ENCODE measurements at regions not wholly inside any gene's neighbourhood (a gene's known extent, or its start where the extent isn't known, plus 50 kb on each side); places are given as distances from the start of the nearest gene placed in this dataset.
"Not testable (repeated sequence)": the region's sequence is repeated elsewhere in the genome, so short reads cannot be mapped to it uniquely, and the experiment has no call there.

GRCh38 chr2:102892698-102893310 lies 131.0 kb downstream of the TMEM182 start:
- in situ Hi-C loops (cut with HindIII; ENCODE audit: low sequenced_read_pairs), result no loop called here
- TF ChIP-seq, protein P1, sequence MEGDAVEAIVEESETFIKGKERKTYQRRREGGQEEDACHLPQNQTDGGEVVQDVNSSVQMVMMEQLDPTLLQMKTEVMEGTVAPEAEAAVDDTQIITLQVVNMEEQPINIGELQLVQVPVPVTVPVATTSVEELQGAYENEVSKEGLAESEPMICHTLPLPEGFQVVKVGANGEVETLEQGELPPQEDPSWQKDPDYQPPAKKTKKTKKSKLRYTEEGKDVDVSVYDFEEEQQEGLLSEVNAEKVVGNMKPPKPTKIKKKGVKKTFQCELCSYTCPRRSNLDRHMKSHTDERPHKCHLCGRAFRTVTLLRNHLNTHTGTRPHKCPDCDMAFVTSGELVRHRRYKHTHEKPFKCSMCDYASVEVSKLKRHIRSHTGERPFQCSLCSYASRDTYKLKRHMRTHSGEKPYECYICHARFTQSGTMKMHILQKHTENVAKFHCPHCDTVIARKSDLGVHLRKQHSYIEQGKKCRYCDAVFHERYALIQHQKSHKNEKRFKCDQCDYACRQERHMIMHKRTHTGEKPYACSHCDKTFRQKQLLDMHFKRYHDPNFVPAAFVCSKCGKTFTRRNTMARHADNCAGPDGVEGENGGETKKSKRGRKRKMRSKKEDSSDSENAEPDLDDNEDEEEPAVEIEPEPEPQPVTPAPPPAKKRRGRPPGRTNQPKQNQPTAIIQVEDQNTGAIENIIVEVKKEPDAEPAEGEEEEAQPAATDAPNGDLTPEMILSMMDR (IDR thresholded peaks at IDR 0.05; ENCODE audit: low read depth, low read length, missing control alignments), result no peak
- no peak for DNase-seq (ENCODE audit: low read depth)
- no peak overlapping the region for H3K4me3 ChIP-seq (ENCODE audit: low read depth, low read length)

GRCh38 chr2:102893870-102894269 lies 132.0 kb downstream of the TMEM182 start:
- DNase-seq (ENCODE audit: low read depth), result no peak
- H3K4me3 ChIP-seq (ENCODE audit: low read depth, low read length), result no peak overlapping the region
- TF ChIP-seq, protein P1 (IDR thresholded peaks at IDR 0.05; ENCODE audit: low read depth, low read length, missing control alignments), result no peak
- in situ Hi-C loops (cut with HindIII; ENCODE audit: low sequenced_read_pairs), result no loop called here

DNA sequence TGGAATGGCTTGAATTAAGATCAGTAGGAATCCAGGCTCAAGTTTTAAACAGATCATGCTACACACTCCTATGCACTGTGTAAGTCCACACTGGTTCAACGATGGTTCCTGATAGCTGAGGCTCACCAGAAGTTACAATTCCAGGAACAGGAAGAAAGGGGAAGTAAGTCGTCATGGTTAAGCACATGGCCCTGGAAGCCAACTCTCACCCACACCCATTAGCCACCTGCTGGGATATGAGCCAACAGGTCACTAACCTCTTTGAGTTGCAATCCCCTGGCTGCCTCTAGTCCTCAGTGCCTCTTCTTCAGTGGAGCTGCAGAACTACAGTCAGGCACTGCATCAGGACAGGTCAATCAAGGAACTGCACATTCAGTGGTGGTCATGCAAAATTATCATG lies 133.5 kb downstream of the TMEM182 start:
- H3K4me3 ChIP-seq (ENCODE audit: low read depth, low read length), result no peak overlapping the region
- in situ Hi-C loops (cut with HindIII; ENCODE audit: low sequenced_read_pairs), result no loop called here
- TF ChIP-seq, protein P1 (IDR thresholded peaks at IDR 0.05; ENCODE audit: low read depth, low read length, missing control alignments), result no peak
- no peak for DNase-seq (ENCODE audit: low read depth)

GRCh38 chr2:102909240-102909639 lies 147.4 kb downstream of the TMEM182 start:
- DNase-seq (ENCODE audit: low read depth); H3K4me3 ChIP-seq (ENCODE audit: low read depth, low read length); in situ Hi-C loops (cut with HindIII; ENCODE audit: low sequenced_read_pairs): not testable (repeated sequence)

GRCh38 chr2:102910724-102911123 lies 148.9 kb downstream of the TMEM182 start:
- no peak for DNase-seq (ENCODE audit: low read depth)
- in situ Hi-C loops (cut with HindIII; ENCODE audit: low sequenced_read_pairs), result no loop called here
- TF ChIP-seq, protein P1 (IDR thresholded peaks at IDR 0.05; ENCODE audit: low read depth, low read length, missing control alignments), result no peak
- no peak overlapping the region for H3K4me3 ChIP-seq (ENCODE audit: low read depth, low read length)

DNA sequence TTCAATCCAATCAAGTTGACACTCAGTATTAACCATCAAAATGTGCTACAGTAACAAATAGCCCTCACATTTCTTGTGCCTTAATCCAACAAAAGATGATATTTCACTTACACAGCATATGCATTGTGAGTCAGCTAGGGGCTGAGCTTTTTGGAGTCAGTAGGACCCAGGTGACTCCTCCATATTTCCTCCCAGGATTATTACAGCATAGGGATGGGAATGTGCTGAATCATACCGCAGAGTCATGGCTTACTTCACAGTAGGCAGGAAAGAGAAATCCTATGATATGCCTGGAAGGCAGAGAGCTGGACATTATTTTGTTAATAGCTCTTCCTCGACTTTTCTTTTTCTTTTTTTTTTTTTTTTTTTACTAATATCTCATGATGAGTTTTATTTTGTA lies 153.3 kb downstream of the TMEM182 start:
- TF ChIP-seq, protein P1 (IDR thresholded peaks at IDR 0.05; ENCODE audit: low read depth, low read length, missing control alignments), result no peak
- peak; percentile 20 for DNase-seq (ENCODE audit: low read depth)
- in situ Hi-C loops (cut with HindIII; ENCODE audit: low sequenced_read_pairs), result no loop called here
- H3K4me3 ChIP-seq (ENCODE audit: low read depth, low read length), result no peak overlapping the region

DNA sequence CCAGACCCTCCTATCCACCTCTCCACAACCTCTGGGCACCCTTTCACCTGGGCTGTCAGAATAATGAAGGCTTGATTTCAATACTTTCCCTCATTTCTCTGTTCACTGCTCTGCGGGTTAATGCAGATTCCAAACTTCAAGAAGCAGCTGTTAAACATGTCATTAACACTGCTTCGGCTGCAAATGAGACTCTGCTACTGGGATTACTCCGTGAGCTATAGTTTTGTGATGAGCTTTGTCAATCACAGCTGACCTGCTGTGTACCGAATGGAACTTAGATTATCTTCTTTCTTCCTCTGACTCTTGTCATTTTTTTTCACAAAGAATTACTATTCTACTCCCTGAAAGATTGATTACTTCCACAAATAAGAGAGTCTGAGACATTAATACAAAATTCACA lies 160.5 kb downstream of the TMEM182 start:
- no peak for DNase-seq (ENCODE audit: low read depth)
- in situ Hi-C loops (cut with HindIII; ENCODE audit: low sequenced_read_pairs), result no loop called here
- TF ChIP-seq, protein P1 (IDR thresholded peaks at IDR 0.05; ENCODE audit: low read depth, low read length, missing control alignments), result no peak
- H3K4me3 ChIP-seq (ENCODE audit: low read depth, low read length), result no peak overlapping the region
